ENCODE measurements at regions not wholly inside any gene's neighbourhood (a gene's known extent, or its start where the extent isn't known, plus 50 kb on each side); places are given as distances from the start of the nearest gene placed in this dataset.
"Not testable (repeated sequence)": the region's sequence is repeated elsewhere in the genome, so short reads cannot be mapped to it uniquely, and the experiment has no call there.

DNA sequence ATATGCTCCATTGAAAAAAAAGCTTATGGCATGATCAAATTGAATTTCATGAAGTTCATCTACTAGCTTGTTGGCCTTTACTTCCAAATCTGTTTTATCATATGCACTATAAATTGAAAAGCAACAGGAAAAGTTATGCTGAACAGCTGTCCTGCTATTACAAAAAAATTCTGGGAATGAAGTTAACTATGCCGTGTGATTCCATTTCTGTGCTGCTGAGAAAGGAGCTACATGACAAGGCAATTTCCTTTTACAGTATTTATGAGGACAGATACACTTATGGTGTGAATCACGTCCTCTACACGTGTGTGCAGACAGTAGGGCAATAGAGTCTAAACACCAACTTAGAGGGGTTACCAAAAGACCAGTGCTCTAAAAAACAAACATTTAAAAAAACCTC is 426.5 kb upstream of the AKR1E2 start:
- Mint-ChIP-seq H3K9me3 (ENCODE audit: low read depth) (no peaks in the 10 kb centered on the region), H3K4me3 (no peak overlapping the region), H3K4me1 (no peaks in the 10 kb centered on the region), H3K27ac (no peak overlapping the region), H3K36me3 (no peaks in the 10 kb centered on the region), H3K27me3 (peaks cover 6% of the 10 kb centered on the region)
- CTCF ChIA-PET = no interaction called here
- ATAC-seq (no peak), DNase-seq (no peak)

DNA sequence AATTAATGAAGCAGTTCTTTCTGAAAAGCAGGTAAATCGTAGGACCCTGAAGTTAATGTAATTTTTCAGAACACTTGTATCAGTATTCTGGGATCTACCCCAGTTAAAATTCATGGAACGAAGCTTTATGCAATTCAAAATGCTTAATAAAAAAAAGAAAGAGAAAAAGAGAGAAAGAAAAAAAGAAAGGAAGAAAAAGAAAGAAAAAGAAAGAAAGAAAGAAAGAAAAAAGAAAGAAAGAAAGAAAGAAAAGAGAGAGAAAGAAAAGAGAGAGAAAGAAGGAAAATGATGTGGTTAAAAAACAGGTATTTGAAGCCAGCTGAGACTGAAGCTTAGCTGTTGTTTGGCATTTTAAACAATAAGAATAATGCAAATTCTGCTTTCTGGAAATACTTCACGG is 427.4 kb upstream of the AKR1E2 start:
- Mint-ChIP-seq H3K4me1 (no peaks in the 10 kb centered on the region), H3K27ac (no peak overlapping the region), H3K9me3 (ENCODE audit: low read depth) (no peaks in the 10 kb centered on the region), H3K4me3 (no peak overlapping the region), H3K27me3 (peaks cover 6% of the 10 kb centered on the region), H3K36me3 (no peaks in the 10 kb centered on the region)
- no peak for DNase-seq
- ATAC-seq = no peak
- CTCF ChIA-PET = no interaction called here

DNA sequence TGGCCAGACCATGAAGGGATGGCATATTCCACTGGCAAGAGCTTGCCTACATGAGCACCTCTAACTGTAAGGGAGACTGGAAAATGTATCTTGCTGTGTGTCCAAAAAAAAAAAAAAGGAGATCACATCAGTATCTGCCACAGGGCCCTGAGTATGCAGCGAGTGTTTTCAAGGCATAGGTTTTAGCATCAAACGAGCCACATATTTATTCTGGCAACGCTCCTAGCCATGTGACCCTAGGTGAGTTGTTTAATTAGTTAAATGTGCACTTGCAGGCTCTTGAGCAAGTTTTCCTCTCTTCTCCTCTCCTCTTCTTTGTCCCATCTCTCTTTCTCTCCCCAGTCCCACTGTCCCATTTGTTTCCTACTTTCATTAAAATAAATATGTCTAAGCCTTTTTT is 428.7 kb upstream of the AKR1E2 start:
- H3K9me3 Mint-ChIP-seq (ENCODE audit: low read depth) = no peaks in the 10 kb centered on the region
- peaks cover 3% of the 10 kb centered on the region for H3K27me3 Mint-ChIP-seq
- DNase-seq = no peak
- ATAC-seq = no peak
- CTCF ChIA-PET = no interaction called here
- H3K36me3 Mint-ChIP-seq = no peaks in the 10 kb centered on the region
- H3K27ac Mint-ChIP-seq = no peak overlapping the region
- H3K4me3 Mint-ChIP-seq = no peak overlapping the region
- H3K4me1 Mint-ChIP-seq = no peaks in the 10 kb centered on the region

DNA sequence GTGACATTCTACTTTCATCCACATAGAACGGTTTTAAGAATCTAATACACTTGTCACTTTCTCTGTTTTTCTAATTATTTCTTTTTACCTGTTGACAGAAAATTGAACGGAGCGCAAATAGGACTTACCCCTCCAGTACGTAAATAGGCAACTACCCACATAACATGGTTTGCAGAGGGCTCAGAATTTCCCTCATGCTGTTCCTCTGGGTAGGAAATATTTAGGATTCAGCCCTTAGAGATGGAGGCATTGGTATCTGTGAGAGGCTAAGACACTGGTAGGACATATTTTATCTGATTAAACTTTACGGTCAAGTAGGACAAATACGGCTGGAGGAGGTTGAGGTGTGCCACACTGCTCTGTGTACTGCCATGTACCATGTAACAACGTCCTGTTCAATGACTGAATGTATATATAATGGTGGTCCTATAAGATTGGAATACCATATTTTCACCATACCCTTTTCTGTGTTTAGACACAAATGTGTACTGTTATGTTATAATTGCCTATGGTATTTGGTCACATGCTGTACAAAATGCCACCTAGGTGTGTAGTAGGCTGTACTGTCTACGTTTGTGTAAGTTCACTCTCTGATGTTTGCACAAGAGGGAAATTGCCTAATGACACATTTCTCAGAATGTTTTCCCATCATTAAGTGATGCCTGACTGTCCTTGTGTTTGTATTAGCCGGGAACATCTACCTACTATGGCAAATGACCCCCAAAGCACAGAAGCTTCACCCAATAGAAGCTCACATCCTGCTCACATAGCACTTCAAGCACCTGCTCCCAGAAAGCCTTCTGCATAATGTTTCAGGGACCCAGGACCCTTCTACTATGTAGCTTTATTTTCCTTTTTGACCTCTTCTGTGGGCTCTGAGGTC is 429.4 kb upstream of the AKR1E2 start:
- peaks cover 3% of the 10 kb centered on the region for H3K27me3 Mint-ChIP-seq
- CTCF ChIA-PET = no interaction called here
- H3K9me3 Mint-ChIP-seq (ENCODE audit: low read depth) = no peaks in the 10 kb centered on the region

DNA sequence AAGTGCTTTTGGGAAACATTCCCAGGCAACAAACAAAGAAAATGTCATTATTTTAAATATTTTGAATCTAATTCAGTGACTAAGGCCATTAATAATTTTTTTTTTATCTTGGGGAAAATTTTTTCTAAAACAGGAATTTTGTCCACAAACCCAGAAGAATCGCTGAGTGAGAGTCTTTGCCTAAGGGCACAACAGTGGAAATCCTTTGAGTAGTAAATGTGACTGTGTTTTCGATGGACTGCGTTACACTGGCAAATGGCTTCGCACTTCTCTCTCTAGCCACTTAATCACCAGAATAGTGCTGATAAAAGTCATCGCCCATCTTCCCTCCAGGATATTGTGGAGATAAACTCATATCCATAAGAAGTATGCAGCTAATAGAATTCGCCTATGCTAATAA is 430.3 kb upstream of the AKR1E2 start:
- no peak for ATAC-seq
- CTCF ChIA-PET = no interaction called here
- peaks cover 3% of the 10 kb centered on the region for H3K27me3 Mint-ChIP-seq
- no peak overlapping the region for H3K27ac Mint-ChIP-seq
- no peaks in the 10 kb centered on the region for H3K9me3 Mint-ChIP-seq (ENCODE audit: low read depth)
- DNase-seq = no peak
- H3K4me1 Mint-ChIP-seq = no peaks in the 10 kb centered on the region
- no peaks in the 10 kb centered on the region for H3K36me3 Mint-ChIP-seq
- H3K4me3 Mint-ChIP-seq = no peak overlapping the region

More for the DNA sequence above, 429.4 kb upstream of the AKR1E2 start:
- Mint-ChIP-seq H3K4me3 (no peak overlapping the region), H3K27ac (no peak overlapping the region), H3K36me3 (no peaks in the 10 kb centered on the region), H3K4me1 (no peaks in the 10 kb centered on the region)
- DNase-seq = no peak
- no peak for ATAC-seq

DNA sequence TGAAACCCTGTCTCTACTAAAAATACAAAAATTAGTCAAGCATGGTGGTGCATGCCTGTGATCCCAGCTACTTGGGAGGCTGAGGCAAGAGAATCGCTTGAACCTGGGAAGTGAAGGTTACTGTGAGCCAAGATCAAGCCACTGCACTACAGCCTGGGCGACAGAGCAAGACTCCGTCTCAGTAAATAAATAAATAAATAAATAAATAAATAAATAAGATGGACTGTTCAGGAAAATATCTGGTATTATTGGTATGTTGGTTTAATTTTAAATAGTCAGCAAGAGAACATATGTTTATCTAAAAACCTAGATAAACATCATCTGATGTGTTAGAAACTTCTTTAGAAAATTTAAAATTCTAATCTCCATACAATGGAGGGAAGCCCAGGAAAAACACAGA is 431.6 kb upstream of the AKR1E2 start:
- CTCF ChIA-PET = interaction anchor here (1.4 kb wide), 1 partner anchor 8 kb away, joined by 3 read pairs; no protein-coding TSS in a partner anchor
- not testable (repeated sequence) for H3K27ac Mint-ChIP-seq; H3K4me1 Mint-ChIP-seq; H3K36me3 Mint-ChIP-seq; ATAC-seq; H3K4me3 Mint-ChIP-seq; H3K9me3 Mint-ChIP-seq (ENCODE audit: low read depth); H3K27me3 Mint-ChIP-seq; DNase-seq

DNA sequence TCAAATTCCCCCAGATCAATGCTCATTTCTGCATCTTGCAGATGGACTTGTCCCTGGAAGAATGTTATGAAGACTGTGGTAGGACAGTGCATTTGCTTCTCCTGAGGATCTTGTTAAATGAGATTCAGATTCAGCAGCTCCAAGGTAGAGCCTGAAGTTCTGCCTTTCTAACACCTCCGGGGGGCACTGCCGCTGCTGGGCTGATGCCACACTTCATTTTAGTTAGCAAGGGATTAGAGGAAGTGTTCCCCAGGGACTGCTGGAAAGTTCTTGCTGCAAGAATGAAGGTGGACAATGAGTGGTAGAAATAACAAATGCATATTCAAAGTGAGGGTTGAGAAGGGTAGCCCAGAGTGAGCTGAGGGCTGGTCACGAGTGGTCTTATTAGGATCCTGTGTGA is 434.3 kb upstream of the AKR1E2 start:
- Mint-ChIP-seq H3K36me3 (no peaks in the 10 kb centered on the region), H3K4me3 (no peak overlapping the region)
- ATAC-seq = no peak

DNA sequence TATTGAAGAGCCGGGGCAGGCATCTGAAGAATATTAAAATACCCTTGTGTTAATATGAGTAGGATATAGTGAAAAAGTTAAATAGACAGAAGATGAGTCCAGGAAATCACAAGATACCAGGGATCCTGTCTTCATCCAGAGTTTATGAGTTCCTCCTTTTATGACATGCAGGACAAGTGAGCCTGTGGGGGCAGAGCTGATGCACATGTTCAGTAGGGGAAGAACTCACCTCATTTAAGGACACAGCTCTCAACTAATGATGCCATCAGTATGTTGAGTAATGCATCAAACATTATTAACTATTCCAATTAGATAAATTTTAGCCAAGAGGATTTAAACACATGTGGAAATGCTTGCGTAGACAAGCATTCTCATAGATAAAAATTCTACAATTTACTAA is 435.8 kb upstream of the AKR1E2 start:
- no peak overlapping the region for H3K4me3 Mint-ChIP-seq
- CTCF ChIA-PET = no interaction called here
- no peaks in the 10 kb centered on the region for H3K27me3 Mint-ChIP-seq
- no peaks in the 10 kb centered on the region for H3K9me3 Mint-ChIP-seq (ENCODE audit: low read depth)
- no peaks in the 10 kb centered on the region for H3K36me3 Mint-ChIP-seq
- DNase-seq (no peak), ATAC-seq (no peak)
- H3K27ac Mint-ChIP-seq = no peak overlapping the region
- no peaks in the 10 kb centered on the region for H3K4me1 Mint-ChIP-seq

More for the DNA sequence above, 434.3 kb upstream of the AKR1E2 start:
- no peak overlapping the region for H3K27ac Mint-ChIP-seq
- H3K27me3 Mint-ChIP-seq = no peaks in the 10 kb centered on the region
- H3K4me1 Mint-ChIP-seq = no peaks in the 10 kb centered on the region
- DNase-seq = no peak
- no peaks in the 10 kb centered on the region for H3K9me3 Mint-ChIP-seq (ENCODE audit: low read depth)
- CTCF ChIA-PET = no interaction called here

DNA sequence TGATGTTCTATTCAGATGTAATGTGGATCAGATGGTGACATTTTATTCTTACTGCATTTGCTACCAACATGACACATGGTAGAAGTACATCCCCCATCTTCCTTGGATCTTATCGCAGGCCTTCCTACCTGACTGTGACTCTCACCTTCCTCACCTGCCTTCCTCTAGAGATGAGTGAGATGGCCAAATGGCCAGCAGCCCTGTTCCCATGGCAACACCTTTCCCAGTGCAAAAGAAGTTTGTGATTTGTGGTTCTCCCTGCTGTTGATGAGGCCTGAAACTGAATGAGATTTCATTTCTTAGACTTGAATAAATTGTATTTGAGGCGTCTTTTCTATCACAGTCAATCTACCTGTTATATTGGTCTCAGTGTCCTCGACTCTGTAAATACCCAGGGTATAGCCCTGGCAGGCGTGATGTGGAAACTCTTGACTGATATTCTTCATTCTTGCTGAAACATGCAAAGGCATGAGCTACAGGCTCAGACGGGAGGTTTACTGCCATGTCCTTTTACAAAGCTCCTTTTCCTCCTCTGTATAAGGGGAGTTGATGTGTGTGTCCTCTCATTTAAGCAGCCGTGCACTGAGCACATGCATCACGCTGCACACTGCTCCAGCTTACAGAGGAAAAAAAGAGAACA is 440.7 kb upstream of the AKR1E2 start:
- no peaks in the 10 kb centered on the region for H3K9me3 Mint-ChIP-seq (ENCODE audit: low read depth)
- no peak for ATAC-seq
- CTCF ChIA-PET = interaction anchor here (1.0 kb wide), 1 partner anchor 9 kb away, joined by 3 read pairs; no protein-coding TSS in a partner anchor
- DNase-seq = no peak
- H3K4me1 Mint-ChIP-seq = no peaks in the 10 kb centered on the region
- no peak overlapping the region for H3K4me3 Mint-ChIP-seq
- H3K36me3 Mint-ChIP-seq = no peaks in the 10 kb centered on the region
- H3K27me3 Mint-ChIP-seq = peaks cover 7% of the 10 kb centered on the region
- H3K27ac Mint-ChIP-seq = no peak overlapping the region

DNA sequence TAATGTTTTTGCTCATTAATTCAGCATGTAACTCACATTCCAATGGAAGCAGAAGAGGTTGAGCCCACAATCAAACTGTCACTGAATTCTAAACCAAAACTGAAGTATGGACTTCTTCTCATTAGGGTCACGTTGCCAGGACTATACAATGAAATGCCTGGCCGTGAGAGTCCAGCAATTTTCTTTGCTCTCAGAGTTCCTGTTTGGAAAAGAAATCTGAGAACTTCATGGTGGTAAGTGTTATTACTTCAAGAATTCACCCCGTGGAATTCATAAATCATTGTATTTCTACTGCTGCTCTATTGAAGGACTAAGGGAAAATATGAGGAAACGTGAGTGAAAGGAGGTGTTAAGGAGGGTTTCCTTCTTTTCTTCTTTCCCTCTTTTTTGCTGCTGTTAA is 441.8 kb upstream of the AKR1E2 start:
- CTCF ChIA-PET = no interaction called here
- Mint-ChIP-seq H3K4me1 (no peaks in the 10 kb centered on the region), H3K9me3 (ENCODE audit: low read depth) (no peaks in the 10 kb centered on the region), H3K4me3 (no peak overlapping the region), H3K27ac (no peak overlapping the region), H3K27me3 (peaks cover 7% of the 10 kb centered on the region), H3K36me3 (no peaks in the 10 kb centered on the region)
- ATAC-seq (no peak), DNase-seq (no peak)

DNA sequence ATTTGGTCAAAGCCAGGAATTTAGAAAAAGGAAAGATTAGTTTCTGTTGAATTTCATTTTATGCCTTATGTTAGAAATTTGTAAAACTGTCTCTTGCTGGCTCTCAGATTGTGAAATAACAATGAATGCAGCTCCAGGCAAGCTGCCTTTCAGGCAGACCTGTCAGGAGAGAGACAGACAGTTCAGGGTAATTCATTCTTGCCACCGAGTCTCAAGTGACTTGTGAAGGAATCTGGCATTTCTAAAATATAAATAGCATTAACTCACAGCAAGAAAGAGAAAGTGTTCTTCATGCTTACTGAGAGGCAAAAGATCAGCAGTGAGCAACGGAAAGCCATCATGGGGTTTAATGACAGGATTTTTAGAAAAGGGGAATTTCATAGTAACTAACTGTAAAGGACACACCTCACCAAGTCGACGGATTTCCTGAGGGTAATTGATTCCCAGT is 442.3 kb upstream of the AKR1E2 start:
- Mint-ChIP-seq H3K36me3 (no peaks in the 10 kb centered on the region), H3K27ac (no peak overlapping the region), H3K4me1 (no peaks in the 10 kb centered on the region), H3K27me3 (peaks cover 7% of the 10 kb centered on the region), H3K4me3 (no peak overlapping the region), H3K9me3 (ENCODE audit: low read depth) (no peaks in the 10 kb centered on the region)
- CTCF ChIA-PET = no interaction called here
- ATAC-seq (no peak), DNase-seq (no peak)

DNA sequence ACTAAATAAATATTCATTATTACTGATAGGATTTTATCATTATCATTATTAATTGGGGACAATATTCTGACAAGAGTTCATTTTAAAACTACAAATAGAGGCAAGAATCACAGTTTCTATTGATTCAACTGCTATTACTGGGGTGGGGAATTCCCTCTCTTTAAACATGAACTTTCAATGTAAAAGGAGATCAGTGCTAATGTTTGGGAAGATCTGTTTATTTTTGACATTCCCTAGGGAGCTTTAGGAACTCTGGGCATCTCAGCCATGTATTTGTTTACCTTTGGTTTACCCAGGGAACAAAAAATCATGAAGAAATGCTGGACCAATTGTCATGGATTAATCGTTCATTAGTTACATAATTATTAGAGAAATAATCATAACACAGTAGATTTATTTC is 443.2 kb upstream of the AKR1E2 start:
- Mint-ChIP-seq H3K9me3 (ENCODE audit: low read depth) (no peaks in the 10 kb centered on the region), H3K27ac (no peak overlapping the region), H3K27me3 (peaks cover 7% of the 10 kb centered on the region), H3K4me3 (no peak overlapping the region), H3K36me3 (no peaks in the 10 kb centered on the region), H3K4me1 (no peaks in the 10 kb centered on the region)
- CTCF ChIA-PET = no interaction called here
- no peak for DNase-seq
- no peak for ATAC-seq

DNA sequence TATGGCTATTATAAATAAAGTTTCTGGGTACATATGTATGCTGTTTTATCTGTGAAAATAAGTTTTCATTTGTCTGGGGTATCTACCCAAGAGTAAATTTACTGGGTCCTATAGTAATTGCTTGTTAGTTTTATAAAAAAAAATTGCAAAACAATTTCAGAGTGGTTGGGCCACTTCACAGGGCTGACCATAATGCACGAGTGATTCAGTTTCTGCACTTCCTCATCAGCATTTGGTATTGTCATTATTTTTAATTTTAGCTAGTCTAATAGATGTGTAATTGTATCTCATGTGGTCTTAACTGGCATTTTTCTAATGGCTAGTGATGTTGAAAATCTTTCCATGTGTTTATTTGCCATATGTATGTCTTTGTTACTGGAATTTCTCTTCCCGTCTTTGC is 452.4 kb upstream of the AKR1E2 start:
- ATAC-seq = no peak
- Mint-ChIP-seq H3K27ac (no peak overlapping the region), H3K4me3 (no peak overlapping the region), H3K4me1 (no peaks in the 10 kb centered on the region), H3K36me3 (no peaks in the 10 kb centered on the region), H3K27me3 (peaks cover 10% of the 10 kb centered on the region), H3K9me3 (ENCODE audit: low read depth) (no peaks in the 10 kb centered on the region)
- CTCF ChIA-PET = no interaction called here
- DNase-seq = no peak

DNA sequence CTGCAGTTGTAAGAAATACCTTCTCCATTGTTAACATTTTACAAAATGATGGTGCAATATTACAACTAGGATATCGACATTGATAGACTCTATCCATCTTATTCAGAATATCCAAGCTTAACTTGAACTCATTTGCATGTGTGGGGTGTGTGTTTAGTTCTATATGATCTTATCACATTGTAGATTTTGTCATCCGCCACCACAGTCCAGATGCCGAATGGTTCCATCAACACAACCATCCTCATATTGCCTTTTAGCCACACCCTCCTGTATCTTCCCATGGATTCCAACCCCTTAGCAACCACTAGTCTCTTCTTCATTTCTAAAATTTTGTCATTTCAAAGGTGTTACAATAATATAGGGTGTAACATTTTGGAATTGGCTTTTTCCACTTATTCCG is 452.9 kb upstream of the AKR1E2 start:
- no peaks in the 10 kb centered on the region for H3K36me3 Mint-ChIP-seq

More for the DNA sequence above, 452.9 kb upstream of the AKR1E2 start:
- ATAC-seq = no peak
- Mint-ChIP-seq H3K9me3 (ENCODE audit: low read depth) (no peaks in the 10 kb centered on the region), H3K4me3 (no peak overlapping the region), H3K27ac (no peak overlapping the region), H3K27me3 (peaks cover 10% of the 10 kb centered on the region), H3K4me1 (no peaks in the 10 kb centered on the region)
- CTCF ChIA-PET = no interaction called here
- DNase-seq = no peak
